Stimulated activated naive CD8-positive, alpha-beta T cell treated with anti-CD3 and anti-CD28 coated beads, Interleukin-15, amount 100 ng/mL, for 72 hours (primary cell): ENCODE measurements at regions not wholly inside any gene's neighbourhood (a gene's known extent, or its start where the extent isn't known, plus 50 kb on each side); places are given as distances from the start of the nearest gene placed in this dataset.
A peak's percentile ranks its signal among the peaks of the same experiment; 100 is the strongest.

Experiments
- ATAC-seq: fragments of 150-1000 bp; cut with Tn5 transposase; 2 replicates; pipeline ENCODE4 v1.10.0; 2021; ENCODE audit warnings: mild to moderate bottlenecking, moderate library complexity
- DNase-seq, 2 donors: peaks; one replicate each; pipeline ENCODE4 v3.0.0; 2021 to 2022
- H3K27ac Mint-ChIP-seq, 2 donors: one replicate each; pipeline ENCODE4 v1.8.0; 2022; ENCODE audit warnings: mild to moderate bottlenecking in 2 of 2, mixed read lengths in 2 of 2, moderate library complexity in 2 of 2
- H3K27me3 Mint-ChIP-seq: one replicate; pipeline ENCODE4 v1.8.0; 2022; ENCODE audit warnings: mixed read lengths
- H3K4me1 Mint-ChIP-seq: one replicate; pipeline ENCODE4 v1.8.0; 2022; ENCODE audit warnings: mild to moderate bottlenecking, mixed read lengths
- H3K4me3 Mint-ChIP-seq, 2 donors: one replicate each; pipeline ENCODE4 v1.8.0; 2022; ENCODE audit warnings: mild to moderate bottlenecking in 2 of 2, mixed read lengths in 2 of 2, moderate library complexity in 1 of 2
- H3K9me3 Mint-ChIP-seq, 2 donors: one replicate each; pipeline ENCODE4 v1.8.0; 2022; ENCODE audit warnings: mixed read lengths in 2 of 2

GRCh38 chr2:188890755-188891154 is 83.4 kb upstream of the COL3A1 start:
- Mint-ChIP-seq H3K27me3 (no peaks in the 10 kb centered on the region), H3K4me1 (no peaks in the 10 kb centered on the region), H3K4me3 (no peak overlapping the region), H3K9me3 (peaks cover 4 to 10% of the 10 kb centered on the region in 2 donors), H3K27ac (peak overlapping the region in 1 of 2 donors; percentile 71)
- no peak for DNase-seq
- no peak for ATAC-seq

DNA sequence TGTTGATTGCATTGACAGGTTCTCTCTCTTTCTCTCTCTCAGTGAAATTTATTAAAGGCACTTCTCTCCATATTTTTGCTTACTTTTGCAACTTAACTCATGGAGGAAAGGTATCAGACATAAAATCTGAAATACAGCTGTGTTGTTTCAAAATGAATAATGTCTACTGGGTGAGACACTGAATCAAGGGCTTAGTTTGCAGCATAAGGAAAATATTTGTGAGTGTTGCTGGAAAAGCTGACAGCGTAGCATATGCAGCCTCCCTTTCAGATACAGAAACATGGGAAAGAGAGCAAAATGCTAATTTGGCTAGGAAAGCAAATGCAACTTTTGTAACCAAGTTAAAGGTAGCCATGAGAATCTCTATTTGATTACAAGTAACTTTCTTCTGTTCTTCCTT is 81.5 kb upstream of the COL3A1 start:
- no peak overlapping the region for H3K4me3 Mint-ChIP-seq
- no peaks in the 10 kb centered on the region for H3K4me1 Mint-ChIP-seq
- ATAC-seq: no peak
- peaks cover 4 to 10% of the 10 kb centered on the region in 2 donors for H3K9me3 Mint-ChIP-seq
- no peak for DNase-seq
- H3K27ac Mint-ChIP-seq: no peak overlapping the region
- no peaks in the 10 kb centered on the region for H3K27me3 Mint-ChIP-seq

- Mint-ChIP-seq H3K27ac (no peak overlapping the region), H3K4me3 (no peak overlapping the region), H3K4me1 (no peaks in the 10 kb centered on the region), H3K9me3 (peaks cover 4 to 10% of the 10 kb centered on the region in 2 donors), H3K27me3 (no peaks in the 10 kb centered on the region)
- no peak for DNase-seq
- no peak for ATAC-seq
Observed at GRCh38 chr2:188893972-188894371, 80.2 kb upstream of the COL3A1 start.

DNA sequence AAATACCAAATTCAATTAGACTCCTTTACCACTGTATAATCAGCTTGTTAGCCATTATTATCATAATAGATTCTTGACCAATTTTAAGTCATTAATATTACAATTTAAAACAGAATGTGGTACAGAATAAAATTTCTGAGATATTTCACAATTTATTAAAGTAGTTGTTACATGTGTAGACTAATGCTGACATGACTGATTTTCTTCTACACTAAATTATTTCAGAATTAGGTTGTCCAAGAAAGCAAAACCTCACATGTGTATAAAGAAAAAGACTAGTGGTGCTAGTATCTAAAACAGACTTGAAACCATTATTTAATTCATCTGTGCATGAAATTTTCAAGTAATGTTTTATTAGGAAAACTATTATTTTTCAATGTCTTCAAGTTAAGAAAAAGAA is 79.2 kb upstream of the COL3A1 start:
- no peak for ATAC-seq
- peaks cover 4 to 10% of the 10 kb centered on the region in 2 donors for H3K9me3 Mint-ChIP-seq
- no peaks in the 10 kb centered on the region for H3K27me3 Mint-ChIP-seq
- H3K27ac Mint-ChIP-seq: no peak overlapping the region
- no peak overlapping the region for H3K4me3 Mint-ChIP-seq
- no peaks in the 10 kb centered on the region for H3K4me1 Mint-ChIP-seq
- no peak for DNase-seq

GRCh38 chr2:188897096-188897495 is 77.1 kb upstream of the COL3A1 start:
- Mint-ChIP-seq H3K9me3 (peaks cover 1 to 2% of the 10 kb centered on the region in 2 donors), H3K27me3 (no peaks in the 10 kb centered on the region), H3K27ac (no peak overlapping the region), H3K4me1 (no peaks in the 10 kb centered on the region), H3K4me3 (no peak overlapping the region)
- DNase-seq: no peak
- no peak for ATAC-seq

GRCh38 chr2:188898261-188898660 is 75.9 kb upstream of the COL3A1 start:
- ATAC-seq: no peak
- H3K4me1 Mint-ChIP-seq: no peaks in the 10 kb centered on the region

DNA sequence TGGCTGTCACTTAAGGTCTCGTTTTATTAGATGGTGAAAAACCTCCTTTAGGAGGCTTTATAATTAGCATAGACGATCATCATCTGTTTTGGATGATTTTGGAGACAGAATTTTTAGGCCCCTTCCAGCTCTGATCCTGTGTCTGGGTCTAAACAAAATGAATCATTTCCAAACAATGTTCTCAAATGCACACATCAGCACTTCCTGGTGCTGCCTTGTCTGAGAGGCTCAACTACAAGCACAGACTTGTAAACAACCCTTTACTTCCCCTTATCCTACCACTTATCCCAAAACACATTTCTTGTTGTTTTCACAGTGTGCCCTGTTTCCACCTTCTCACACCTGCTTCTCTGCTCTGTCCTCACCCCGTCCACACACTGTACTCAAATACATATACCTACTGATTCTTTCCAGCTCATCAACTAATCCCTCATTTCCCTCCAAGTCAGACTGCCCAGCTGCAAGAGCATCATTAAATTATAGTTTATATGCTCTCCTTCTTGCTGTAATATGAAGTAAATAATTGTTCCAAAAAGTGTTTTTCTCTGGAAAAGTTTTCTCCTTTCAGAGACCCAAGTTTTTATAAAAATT is 71.2 kb upstream of the COL3A1 start:
- Mint-ChIP-seq H3K4me3 (no peak overlapping the region), H3K4me1 (no peaks in the 10 kb centered on the region), H3K9me3 (no peaks in the 10 kb centered on the region), H3K27ac (no peak overlapping the region), H3K27me3 (no peaks in the 10 kb centered on the region)
- DNase-seq (no peak), ATAC-seq (no peak)

More at GRCh38 chr2:188898261-188898660, 75.9 kb upstream of the COL3A1 start:
- H3K27ac Mint-ChIP-seq: no peak overlapping the region
- no peak overlapping the region for H3K4me3 Mint-ChIP-seq
- no peaks in the 10 kb centered on the region for H3K9me3 Mint-ChIP-seq
- no peaks in the 10 kb centered on the region for H3K27me3 Mint-ChIP-seq
- no peak for DNase-seq

DNA sequence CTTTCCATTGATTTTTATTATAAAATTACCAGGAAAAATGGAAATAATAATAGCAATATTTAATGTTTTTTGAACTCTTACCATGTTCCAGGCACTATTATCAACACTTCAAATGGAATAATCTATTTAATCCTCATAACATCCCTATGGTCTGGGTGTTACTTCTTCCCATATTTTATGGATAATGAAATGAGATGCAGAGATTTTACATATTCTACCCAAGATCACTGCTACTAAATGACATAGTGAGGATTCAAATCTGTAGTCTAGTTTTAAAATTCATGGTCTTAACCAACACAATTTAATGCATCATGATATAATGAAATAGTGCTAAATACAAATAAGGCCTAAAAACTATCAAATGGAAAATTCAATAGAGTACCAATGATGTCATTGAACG is 70.4 kb upstream of the COL3A1 start:
- ATAC-seq: no peak
- H3K9me3 Mint-ChIP-seq: no peaks in the 10 kb centered on the region
- H3K27me3 Mint-ChIP-seq: no peaks in the 10 kb centered on the region
- no peaks in the 10 kb centered on the region for H3K4me1 Mint-ChIP-seq
- no peak overlapping the region for H3K4me3 Mint-ChIP-seq
- no peak overlapping the region for H3K27ac Mint-ChIP-seq
- no peak for DNase-seq

GRCh38 chr2:188909036-188909435 is 65.1 kb upstream of the COL3A1 start:
- no peak for DNase-seq
- Mint-ChIP-seq H3K9me3 (peaks cover 8 to 14% of the 10 kb centered on the region in 2 donors), H3K27ac (no peak overlapping the region), H3K4me3 (no peak overlapping the region), H3K4me1 (no peaks in the 10 kb centered on the region), H3K27me3 (no peaks in the 10 kb centered on the region)
- ATAC-seq: no peak

DNA sequence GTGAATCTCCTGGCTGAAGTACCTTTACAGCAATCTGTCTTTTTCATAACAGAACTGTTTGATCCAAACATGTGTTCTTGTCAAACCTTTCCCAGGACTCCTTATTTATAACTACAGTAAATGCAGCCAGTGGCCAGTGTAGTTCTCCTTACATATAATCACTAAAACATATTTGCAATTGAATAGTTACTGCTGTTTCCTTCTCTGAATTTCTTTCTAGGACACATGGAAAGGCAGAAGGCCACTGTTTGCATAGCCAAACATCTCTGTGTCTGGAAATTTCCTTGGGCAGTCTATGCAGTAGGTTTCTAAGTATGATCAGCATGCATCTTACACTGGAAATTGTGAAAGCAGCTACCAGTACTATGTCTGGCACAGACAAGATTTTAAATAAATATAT is 57.4 kb upstream of the COL3A1 start:
- Mint-ChIP-seq H3K9me3 (peaks cover 0 to 5% of the 10 kb centered on the region in 2 donors), H3K27ac (no peak overlapping the region), H3K27me3 (no peaks in the 10 kb centered on the region), H3K4me3 (no peak overlapping the region), H3K4me1 (no peaks in the 10 kb centered on the region)
- DNase-seq: no peak
- no peak for ATAC-seq

- ATAC-seq: no peak
- DNase-seq: no peak
- Mint-ChIP-seq H3K4me1 (no peaks in the 10 kb centered on the region), H3K9me3 (peaks cover 0 to 5% of the 10 kb centered on the region in 2 donors), H3K27ac (no peak overlapping the region), H3K27me3 (no peaks in the 10 kb centered on the region), H3K4me3 (no peak overlapping the region)
Observed at GRCh38 chr2:188917632-188918031, 56.5 kb upstream of the COL3A1 start.

- no peak for DNase-seq
- Mint-ChIP-seq H3K9me3 (peaks cover 0 to 9% of the 10 kb centered on the region in 2 donors), H3K4me1 (no peaks in the 10 kb centered on the region), H3K27me3 (no peaks in the 10 kb centered on the region), H3K27ac (no peak overlapping the region), H3K4me3 (no peak overlapping the region)
- ATAC-seq: no peak
Observed at GRCh38 chr2:188919824-188920223, 54.3 kb upstream of the COL3A1 start.

DNA sequence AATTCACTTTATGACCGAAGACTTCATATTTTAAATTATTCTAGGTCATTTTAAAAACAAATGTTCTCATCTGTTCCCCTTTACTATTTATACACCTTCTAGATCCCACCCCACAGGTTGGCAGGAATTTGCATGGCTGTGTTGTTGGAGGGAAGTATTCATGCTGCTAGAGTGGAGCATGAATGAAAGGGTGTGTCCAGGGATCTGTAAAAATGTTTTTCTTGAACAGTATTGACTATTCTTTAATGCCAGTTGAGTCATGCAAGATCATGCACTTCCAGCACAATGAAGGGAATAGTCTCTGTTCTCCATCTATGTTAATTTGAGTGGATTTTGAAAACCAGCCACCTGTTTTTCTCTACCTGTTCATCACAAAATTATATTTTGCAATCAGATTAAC is 52.0 kb upstream of the COL3A1 start:
- ATAC-seq: no peak
- H3K4me3 Mint-ChIP-seq: no peak overlapping the region
- peaks cover 0 to 15% of the 10 kb centered on the region in 2 donors for H3K9me3 Mint-ChIP-seq
- no peak for DNase-seq
- no peak overlapping the region for H3K27ac Mint-ChIP-seq
- H3K27me3 Mint-ChIP-seq: no peaks in the 10 kb centered on the region
- no peaks in the 10 kb centered on the region for H3K4me1 Mint-ChIP-seq
